NK-92 treated with Interleukin-12 subunit alpha and Interleukin-12 subunit beta, amount 100 ng/mL, for 24 hours (cell line): ENCODE measurements at regions not wholly inside any gene's neighbourhood (a gene's known extent, or its start where the extent isn't known, plus 50 kb on each side); places are given as distances from the start of the nearest gene placed in this dataset.

ENCODE experiments used
- DNase-seq: peaks from one replicate; lab custom pipeline; 2025; lab: John Stamatoyannopoulos, UW

DNA sequence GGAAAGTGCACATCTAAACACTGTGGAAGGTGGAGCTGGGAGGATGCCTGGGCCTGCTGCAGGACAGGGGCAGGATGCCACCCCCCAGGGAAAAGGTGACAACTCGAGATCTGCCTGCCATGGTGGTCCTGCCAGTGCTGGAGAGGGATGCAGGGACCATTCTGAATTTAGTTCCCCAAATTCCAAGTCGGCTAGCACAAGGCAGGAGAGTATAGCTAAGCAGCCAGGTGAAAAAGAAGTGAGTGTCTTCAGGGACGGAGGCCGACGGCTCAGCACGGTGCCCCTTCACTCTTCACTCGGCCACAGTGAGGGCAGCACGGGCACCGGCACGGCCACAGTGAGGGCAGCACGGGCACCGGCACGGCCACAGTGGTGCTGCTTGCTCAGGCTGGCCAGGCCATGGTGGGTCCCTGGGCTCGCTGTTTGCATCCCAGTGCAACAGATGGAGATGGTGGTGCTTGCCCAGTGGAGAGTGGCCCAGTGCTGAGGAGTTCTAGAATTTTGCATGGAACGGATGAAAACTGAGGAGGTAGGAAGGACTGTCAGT is 161.3 kb upstream of the SHH start:
- DNase-seq: no peak

DNA sequence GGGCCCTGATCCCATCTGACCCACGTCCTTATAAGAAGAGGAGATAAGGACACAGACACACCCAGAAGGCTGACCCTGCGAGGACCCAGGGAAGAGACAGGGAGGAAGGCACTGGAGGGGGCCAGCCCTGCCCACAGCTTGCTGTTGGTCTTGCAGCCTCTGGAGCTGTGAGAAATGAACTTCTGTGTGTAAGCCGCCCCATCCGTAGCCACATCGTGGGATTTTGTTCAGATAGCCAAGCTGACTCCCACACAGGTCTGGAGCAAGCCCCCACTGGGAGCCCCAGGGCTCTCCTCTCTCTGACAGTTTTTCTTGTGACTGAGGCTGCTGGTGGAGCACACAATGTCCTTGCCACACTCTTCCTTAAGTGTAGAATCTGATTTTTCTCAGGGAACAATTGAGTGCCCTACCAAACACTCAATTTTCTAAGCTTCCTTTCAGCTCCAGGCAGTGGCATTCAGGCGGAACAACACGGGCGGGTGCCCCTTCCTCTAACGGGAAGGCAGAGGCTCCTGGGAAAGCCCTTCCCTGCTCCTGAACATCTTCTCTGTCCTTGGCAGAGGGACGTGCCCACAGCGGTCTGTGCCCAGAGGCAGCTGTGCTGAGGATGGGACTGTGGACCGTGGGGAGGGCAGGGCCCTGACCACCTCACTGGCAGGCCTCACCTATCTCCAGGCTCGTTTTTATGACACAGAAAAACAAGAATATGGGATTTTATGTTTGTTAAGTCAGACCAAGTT is 160.6 kb upstream of the SHH start:
- DNase-seq: no peak

DNA sequence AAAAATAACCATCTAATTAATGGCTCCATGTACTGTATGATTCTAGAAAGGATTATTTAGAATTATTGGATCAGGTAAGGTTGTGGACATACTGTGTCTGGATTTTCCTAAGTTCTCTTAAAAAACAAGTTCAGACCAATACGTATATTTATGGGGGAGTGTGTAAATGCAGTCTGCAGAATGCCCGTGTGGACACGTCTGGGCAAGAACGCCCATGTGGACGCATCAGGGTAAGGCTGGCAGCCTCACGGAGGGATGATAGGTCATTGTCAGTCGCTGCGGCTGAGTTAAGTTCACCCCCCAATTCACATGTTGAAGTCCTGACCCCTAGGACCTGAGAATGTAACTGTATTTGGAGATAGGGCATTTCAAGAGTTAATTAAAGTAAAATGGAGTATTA is 160.0 kb upstream of the SHH start:
- DNase-seq: no peak

DNA sequence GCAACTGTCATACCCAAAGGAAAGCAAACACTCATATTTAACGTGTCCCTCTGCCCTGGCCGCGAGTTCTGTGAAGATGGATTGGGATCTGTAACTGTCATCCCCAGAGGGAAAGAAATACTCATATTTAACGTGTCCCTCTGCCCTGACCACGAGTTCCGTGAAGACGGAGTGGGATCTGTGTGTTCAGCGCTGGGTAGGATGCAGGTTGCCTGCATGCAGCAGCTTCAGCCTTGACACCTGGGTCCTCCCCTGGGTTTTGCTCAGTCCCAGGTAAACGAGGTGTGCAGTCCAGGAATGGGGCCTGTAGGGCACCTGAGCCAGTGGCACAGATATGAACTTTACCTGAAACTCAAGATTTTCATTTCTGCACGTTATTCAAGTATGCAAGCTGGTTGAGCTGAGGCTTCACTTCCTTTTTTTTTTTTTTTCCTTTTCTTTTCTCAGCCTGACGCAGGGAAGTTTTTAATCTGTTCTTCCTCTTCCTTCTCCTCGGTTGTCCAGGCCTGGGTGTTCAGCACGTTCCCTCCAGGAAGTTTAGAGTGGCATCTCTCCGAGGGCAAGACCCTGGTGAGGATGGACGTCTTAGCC is 159.0 kb upstream of the SHH start:
- DNase-seq: no peak

- DNase-seq: no peak
These were observed 157.1 kb upstream of the SHH start for GRCh38 chr7:155969192-155969929.

- no peak for DNase-seq
These were observed 152.7 kb upstream of the SHH start for GRCh38 chr7:155965010-155965409.

- DNase-seq: peak; percentile 53
These were observed 152.3 kb upstream of the SHH start for GRCh38 chr7:155964543-155964942.

- no peak for DNase-seq
These were observed 151.5 kb upstream of the SHH start for GRCh38 chr7:155963771-155964195.

DNA sequence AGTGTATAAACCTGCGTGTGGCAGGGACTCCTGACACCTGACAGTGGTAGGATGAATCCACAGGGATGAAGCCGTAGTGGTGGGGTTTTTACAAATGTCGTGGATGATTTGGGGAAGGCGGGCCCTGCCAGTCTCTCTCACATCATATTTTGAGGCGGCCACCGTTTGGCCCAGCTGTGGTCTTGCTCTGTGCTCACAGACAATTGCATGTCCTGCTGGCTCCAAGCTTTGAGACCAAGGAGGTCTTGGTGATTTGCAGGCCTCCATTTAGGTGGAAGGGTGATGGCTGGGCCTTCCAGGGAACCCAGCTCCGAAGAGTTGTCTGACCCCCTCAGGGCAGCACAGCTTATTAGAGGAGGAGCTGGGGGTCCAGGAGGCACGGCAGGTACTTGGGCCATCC is 151.1 kb upstream of the SHH start:
- no peak for DNase-seq

DNA sequence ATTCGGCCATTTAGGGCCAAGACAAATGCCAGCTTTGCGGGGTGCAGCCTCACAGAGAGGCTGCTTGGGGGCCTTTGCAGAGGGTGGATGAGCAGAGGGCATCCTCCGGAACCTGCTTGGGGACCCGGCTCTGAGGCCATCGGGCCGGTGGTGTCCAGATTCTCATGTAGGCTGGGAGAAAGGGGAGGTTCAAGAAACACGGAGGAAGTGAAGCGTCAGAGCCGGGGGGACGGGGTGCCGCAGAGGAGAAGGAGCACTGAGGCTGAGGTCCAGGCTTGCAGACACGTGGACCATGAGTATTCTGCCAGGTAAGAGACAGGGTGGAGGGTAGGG is 150.7 kb upstream of the SHH start:
- peak; percentile 47 for DNase-seq

DNA sequence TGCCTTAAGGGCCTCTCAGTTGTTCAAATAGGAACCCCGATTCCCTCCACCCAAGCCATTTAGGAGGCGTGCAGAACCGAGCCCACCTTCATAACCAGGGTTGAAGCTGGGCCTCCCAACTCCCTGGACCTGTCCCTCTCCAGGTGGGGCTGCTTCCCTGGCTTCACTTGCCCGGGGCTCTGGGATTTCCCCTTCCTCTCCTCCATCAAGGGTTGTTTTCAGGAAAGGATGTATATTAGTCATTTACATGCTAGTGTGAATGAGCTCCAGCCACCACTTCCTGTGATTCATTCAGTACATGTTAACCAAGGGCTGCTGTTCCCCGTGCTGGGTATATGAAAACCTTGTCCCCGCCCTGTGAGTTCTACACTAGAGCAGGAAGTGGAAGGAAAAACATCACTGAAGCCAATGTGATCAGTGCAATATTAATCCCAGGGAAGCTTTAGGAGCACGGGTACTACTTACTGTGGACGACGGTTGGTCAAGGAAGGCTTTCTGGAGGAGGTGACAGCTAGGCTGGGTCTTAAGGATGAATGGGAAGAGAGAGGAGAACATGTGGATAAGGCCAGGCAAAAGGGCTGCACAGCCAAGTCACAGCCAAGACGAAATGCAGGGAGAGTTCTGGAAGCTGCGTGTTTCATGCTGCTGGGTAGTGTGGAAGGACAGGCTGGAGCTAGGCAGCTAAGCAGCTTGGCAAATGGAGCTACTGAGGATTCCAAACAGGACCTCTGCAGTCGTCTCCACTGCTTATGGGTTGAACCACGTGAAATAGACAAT is 150.1 kb upstream of the SHH start:
- DNase-seq: peak; percentile 79

GRCh38 chr7:155961241-155962190 is 149.3 kb upstream of the SHH start:
- no peak for DNase-seq

GRCh38 chr7:155959894-155960293 is 147.6 kb upstream of the SHH start:
- no peak for DNase-seq

DNA sequence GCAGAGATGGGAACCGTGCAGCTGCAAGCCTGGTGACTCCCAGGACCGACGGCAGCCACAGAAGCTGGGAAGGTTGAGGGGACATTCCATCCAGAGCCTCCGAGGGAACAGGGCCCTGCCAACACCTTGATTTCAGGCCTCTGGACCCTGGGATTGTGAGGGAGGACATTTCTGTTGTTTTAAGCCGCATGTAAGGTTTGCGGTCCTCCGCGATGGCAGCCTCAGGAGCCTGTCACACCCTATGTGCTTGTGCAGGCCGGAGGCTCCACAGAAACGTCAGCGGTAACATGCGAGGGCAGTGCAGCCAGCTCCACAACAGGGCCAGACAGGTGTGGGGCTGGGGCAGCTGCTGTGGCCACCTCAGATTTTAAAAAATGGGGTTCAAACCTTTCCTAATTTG is 144.7 kb upstream of the SHH start:
- DNase-seq: no peak

GRCh38 chr7:155955367-155955635 is 143.0 kb upstream of the SHH start:
- DNase-seq: no peak

GRCh38 chr7:155954550-155955366 is 142.5 kb upstream of the SHH start:
- DNase-seq: no peak

GRCh38 chr7:155953781-155954549 is 141.7 kb upstream of the SHH start:
- no peak for DNase-seq

- DNase-seq: no peak
These were observed 141.2 kb upstream of the SHH start for GRCh38 chr7:155953501-155953778.

DNA sequence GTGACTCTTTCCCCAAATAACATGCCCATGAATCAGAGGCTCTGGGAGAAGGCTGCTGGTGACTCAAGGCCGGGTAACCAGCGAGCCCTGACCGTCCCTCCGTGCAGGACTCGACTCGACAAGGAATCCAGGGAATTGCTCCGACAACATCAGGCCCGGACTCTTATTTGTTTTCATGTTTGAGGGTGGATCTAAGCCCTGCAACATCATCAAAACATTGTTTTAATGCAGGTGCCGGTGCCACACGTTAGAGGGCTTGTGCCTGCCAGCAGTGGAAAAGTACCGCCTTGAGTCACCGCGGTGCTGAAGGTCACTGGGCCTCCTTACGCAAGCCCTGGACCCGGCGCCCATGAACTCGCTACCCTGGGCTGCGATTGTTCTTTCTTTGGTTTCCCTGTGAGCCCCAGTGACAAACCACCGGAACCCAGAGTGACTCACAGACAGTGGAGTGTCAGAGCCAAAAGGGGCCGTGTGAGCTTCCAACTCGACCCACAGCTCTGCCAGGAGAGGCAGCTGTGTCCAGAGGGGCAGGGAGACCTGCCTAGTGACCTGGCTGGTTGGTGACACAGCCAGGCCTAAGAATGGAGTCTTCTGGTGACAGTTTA is 139.4 kb upstream of the SHH start:
- peak; percentile 96 for DNase-seq
